Caco-2 (cell line): ENCODE measurements at regions not wholly inside any gene's neighbourhood (a gene's known extent, or its start where the extent isn't known, plus 50 kb on each side); places are given as distances from the start of the nearest gene placed in this dataset.

Experiments
- BruUV-seq: library from RNA; stranded (reverse); fragments of 400-500 nt; replicated peaks from 2 replicates; lab custom pipeline; 2021; lab: Mats Ljungman, UMichigan
- CTCF ChIA-PET: fragments of 300-600 bp; sonication (Branson Sonifier 250); formaldehyde crosslinking; loops from one replicate; lab custom pipeline; 2022; ENCODE audit warnings: antibody characterized with exemption; lab: Charles Lee
- POLR2A ChIA-PET: fragments of 300-600 bp; sonication (Branson Sonifier 250); formaldehyde crosslinking; loops from one replicate; lab custom pipeline; 2022; ENCODE audit warnings: antibody characterized with exemption; lab: Charles Lee
- DNase-seq, 2 experiments: peaks; one replicate each; pipeline versions ENCODE4 v3.0.0 to v3.0.0-alpha.2; 2020 to 2022
- H3K27me3 ChIP-seq: replicated peaks from 2 replicates; pipeline ENCODE4 v1.6.0; 2011; ENCODE audit warnings: low read length; ENCODE audit not compliant: control insufficient read depth, insufficient read depth
- H3K36me3 ChIP-seq: 2 replicates; pipeline ENCODE4 v1.5.1; 2011; ENCODE audit warnings: low read length; ENCODE audit not compliant: control insufficient read depth, insufficient read depth
- H3K4me1 ChIP-seq: fragments of 250-450 bp; sonication (Bioruptor Pico); 2 replicates; pipeline ENCODE4 v1.5.1; 2020; ENCODE audit warnings: mild to moderate bottlenecking
- H3K4me3 ChIP-seq: 2 replicates; pipeline ENCODE4 v1.5.1; 2011; ENCODE audit warnings: low read depth, mild to moderate bottlenecking, control low read depth, low read length
- H3K9me3 ChIP-seq: fragments of 250-450 bp; sonication (Bioruptor Pico); 2 replicates; pipeline ENCODE4 v1.5.1; 2020; ENCODE audit warnings: mild to moderate bottlenecking, moderate library complexity
- H3K27ac Mint-ChIP-seq: one replicate; pipeline ENCODE4 v1.8.0; 2022; ENCODE audit warnings: mixed read lengths; ENCODE audit not compliant: unreplicated experiment
- H3K27me3 Mint-ChIP-seq: one replicate; pipeline ENCODE4 v1.8.0; 2022; ENCODE audit warnings: mixed read lengths; ENCODE audit not compliant: insufficient read depth, unreplicated experiment
- H3K36me3 Mint-ChIP-seq: one replicate; pipeline ENCODE4 v1.8.0; 2022; ENCODE audit warnings: mild to moderate bottlenecking, mixed read lengths; ENCODE audit not compliant: insufficient read depth, unreplicated experiment
- H3K4me1 Mint-ChIP-seq: one replicate; pipeline ENCODE4 v1.8.0; 2022; ENCODE audit warnings: low read depth, mixed read lengths; ENCODE audit not compliant: unreplicated experiment
- H3K4me3 Mint-ChIP-seq: one replicate; pipeline ENCODE4 v1.8.0; 2022; ENCODE audit warnings: mild to moderate bottlenecking, moderate library complexity, mixed read lengths; ENCODE audit not compliant: unreplicated experiment
- H3K9me3 Mint-ChIP-seq: one replicate; pipeline ENCODE4 v1.8.0; 2022; ENCODE audit warnings: mixed read lengths; ENCODE audit not compliant: unreplicated experiment
- CTCF ChIP-seq, 2 experiments: fragments of 200-600 bp in 1 of 2; IDR thresholded peaks; 1 replicate in 1 of 2; 2 replicates in 1 of 2; pipeline versions ENCODE4 v1.5.1 to v1.8.0; 2011 to 2022; ENCODE audit warnings: antibody characterized with exemption in 1 of 2, control low read depth in 1 of 2, inconsistent platforms in 1 of 2, low read depth in 1 of 2, low read length in 1 of 2, mild to moderate bottlenecking in 1 of 2, moderate library complexity in 1 of 2; ENCODE audit not compliant: insufficient read depth in 1 of 2, severe bottlenecking in 1 of 2, unreplicated experiment in 1 of 2
- intact Hi-C: fragments of 100-400 bp; cut with micrococcal nuclease; formaldehyde crosslinking; loops from one replicate; pipeline ENCODE4 v1.10.0; 2022; ENCODE audit not compliant: unreplicated experiment

DNA sequence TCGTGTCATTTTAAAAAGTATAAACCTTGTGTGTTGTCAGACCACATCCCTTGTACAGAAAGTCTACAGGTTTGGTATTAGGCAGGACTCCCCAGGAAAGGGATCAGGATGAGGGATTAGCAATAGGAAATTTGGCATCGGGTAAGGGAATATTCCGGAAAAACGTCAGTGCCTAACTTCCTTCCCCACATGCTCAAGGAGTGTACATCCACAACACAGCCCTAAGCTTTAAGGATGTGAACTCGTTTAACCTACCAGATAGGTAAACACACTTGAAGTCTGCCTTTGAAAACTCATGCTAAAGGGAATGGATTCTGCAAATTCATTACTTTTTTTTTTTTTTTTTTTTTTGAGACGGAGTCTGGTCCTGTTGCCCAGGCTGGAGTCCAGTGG lies 194.9 kb downstream of the SKIDA1 start:
- Mint-ChIP-seq H3K4me3 (no peak overlapping the region), H3K27ac (no peak overlapping the region), H3K27me3 (no peaks in the 10 kb centered on the region), H3K36me3 (peaks cover 7% of the 10 kb centered on the region), H3K9me3 (no peaks in the 10 kb centered on the region), H3K4me1 (peaks cover 23% of the 10 kb centered on the region)
- Histone ChIP-seq H3K36me3 (no peaks in the 10 kb centered on the region), H3K4me3 (no peak overlapping the region), H3K27me3 (no peaks in the 10 kb centered on the region), H3K9me3 (no peaks in the 10 kb centered on the region), H3K4me1 (peaks cover 36% of the 10 kb centered on the region)
- POLR2A ChIA-PET, result interaction anchor here (0.6 kb wide), 1 partner anchor 48 kb away, joined by 3 read pairs; no protein-coding TSS in a partner anchor
- intact Hi-C loops, result loop anchor here (2.0 kb wide), 1 partner anchor 16 kb away; no protein-coding TSS in a partner anchor
- BruUV-seq, result no TSS peak
- CTCF ChIA-PET, result interaction anchor here (0.6 kb wide), 1 partner anchor 460 kb away, joined by 3 read pairs; no protein-coding TSS in a partner anchor
- no peak for DNase-seq
- TF ChIP-seq CTCF (IDR thresholded peaks at IDR 0.05; ENCODE audit: insufficient read depth in 1 of 2, low read depth in 1 of 2, low read length in 1 of 2, severe bottlenecking in 1 of 2, unreplicated experiment in 1 of 2), result no peak

- H3K27me3 Mint-ChIP-seq, result no peaks in the 10 kb centered on the region
- H3K27ac Mint-ChIP-seq, result no peak overlapping the region
- no TSS peak for BruUV-seq
- intact Hi-C loops, result loop anchor here (2.0 kb wide), 1 partner anchor 15 kb away; no protein-coding TSS in a partner anchor
- Histone ChIP-seq H3K4me1 (peaks cover 33% of the 10 kb centered on the region), H3K4me3 (no peak overlapping the region), H3K36me3 (no peaks in the 10 kb centered on the region), H3K9me3 (no peaks in the 10 kb centered on the region), H3K27me3 (no peaks in the 10 kb centered on the region)
- H3K36me3 Mint-ChIP-seq, result peaks cover 7% of the 10 kb centered on the region
- no peak for TF ChIP-seq CTCF (IDR thresholded peaks at IDR 0.05; ENCODE audit: insufficient read depth in 1 of 2, low read depth in 1 of 2, low read length in 1 of 2, severe bottlenecking in 1 of 2, unreplicated experiment in 1 of 2)
- H3K4me3 Mint-ChIP-seq, result no peak overlapping the region
- DNase-seq, result peak in 1 of 2 experiments; percentile 57
- H3K4me1 Mint-ChIP-seq, result peaks cover 23% of the 10 kb centered on the region
- POLR2A ChIA-PET, result interaction anchor here (0.6 kb wide), 1 partner anchor 48 kb away, joined by 3 read pairs; no protein-coding TSS in a partner anchor
- CTCF ChIA-PET, result interaction anchor here (0.6 kb wide), 1 partner anchor 153 kb away, joined by 3 read pairs; no protein-coding TSS in a partner anchor
- H3K9me3 Mint-ChIP-seq, result no peaks in the 10 kb centered on the region
These were observed 195.4 kb downstream of the SKIDA1 start for GRCh38 chr10:21329995-21330627.

DNA sequence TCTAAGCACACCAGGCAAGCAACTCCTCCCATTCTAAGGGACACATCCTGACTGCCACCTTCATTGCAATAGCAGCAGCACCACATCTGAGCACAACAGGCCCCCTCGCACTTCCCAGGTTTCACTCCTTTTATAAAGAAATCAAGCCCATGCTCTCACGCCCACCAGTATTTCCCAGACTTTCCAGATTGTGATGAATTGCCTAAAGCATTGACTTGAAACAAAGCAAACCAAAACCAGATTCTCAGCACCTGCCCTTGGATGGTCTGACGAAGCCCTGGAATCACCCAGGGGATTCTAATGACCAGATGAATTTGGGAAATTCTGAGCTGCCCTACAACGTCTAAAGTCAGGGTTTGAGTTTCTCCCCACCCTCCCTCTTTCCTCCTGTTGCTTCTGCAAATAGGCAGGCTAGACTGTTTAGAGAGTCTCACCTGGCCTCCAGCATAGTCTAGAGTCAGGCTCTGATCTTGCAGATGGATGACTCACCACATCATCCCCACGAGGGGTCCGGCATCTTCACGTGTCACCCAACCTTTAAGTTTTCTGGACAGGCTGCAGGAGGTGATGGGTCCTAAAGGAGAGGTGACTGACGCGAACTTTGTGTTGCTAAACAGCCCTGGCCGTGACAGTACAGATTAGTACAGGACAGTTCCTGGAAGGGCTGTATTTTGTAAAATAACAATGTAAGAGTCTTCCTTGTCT lies 198.0 kb downstream of the SKIDA1 start:
- no peaks in the 10 kb centered on the region for H3K9me3 ChIP-seq
- peaks cover 20% of the 10 kb centered on the region for H3K4me1 ChIP-seq
- Mint-ChIP-seq H3K27ac (peak overlapping the region; percentile 7), H3K4me1 (peaks cover 23% of the 10 kb centered on the region), H3K4me3 (no peak overlapping the region), H3K27me3 (no peaks in the 10 kb centered on the region), H3K9me3 (no peaks in the 10 kb centered on the region), H3K36me3 (peaks cover 7% of the 10 kb centered on the region)
- ChIA-PET CTCF (no interaction called here), POLR2A (no interaction called here)
- H3K4me3 ChIP-seq, result no peak overlapping the region
- no peaks in the 10 kb centered on the region for H3K27me3 ChIP-seq
- no peak for TF ChIP-seq CTCF (IDR thresholded peaks at IDR 0.05; ENCODE audit: insufficient read depth in 1 of 2, low read depth in 1 of 2, low read length in 1 of 2, severe bottlenecking in 1 of 2, unreplicated experiment in 1 of 2)
- no TSS peak for BruUV-seq
- peak; percentile 35 to 62 for DNase-seq
- intact Hi-C loops, result no loop called here
- no peaks in the 10 kb centered on the region for H3K36me3 ChIP-seq
